ENCODE measurements at regions not wholly inside any gene's neighbourhood (a gene's known extent, or its start where the extent isn't known, plus 50 kb on each side); places are given as distances from the start of the nearest gene placed in this dataset.
"Not testable (repeated sequence)": the region's sequence is repeated elsewhere in the genome, so short reads cannot be mapped to it uniquely, and the experiment has no call there.

DNA sequence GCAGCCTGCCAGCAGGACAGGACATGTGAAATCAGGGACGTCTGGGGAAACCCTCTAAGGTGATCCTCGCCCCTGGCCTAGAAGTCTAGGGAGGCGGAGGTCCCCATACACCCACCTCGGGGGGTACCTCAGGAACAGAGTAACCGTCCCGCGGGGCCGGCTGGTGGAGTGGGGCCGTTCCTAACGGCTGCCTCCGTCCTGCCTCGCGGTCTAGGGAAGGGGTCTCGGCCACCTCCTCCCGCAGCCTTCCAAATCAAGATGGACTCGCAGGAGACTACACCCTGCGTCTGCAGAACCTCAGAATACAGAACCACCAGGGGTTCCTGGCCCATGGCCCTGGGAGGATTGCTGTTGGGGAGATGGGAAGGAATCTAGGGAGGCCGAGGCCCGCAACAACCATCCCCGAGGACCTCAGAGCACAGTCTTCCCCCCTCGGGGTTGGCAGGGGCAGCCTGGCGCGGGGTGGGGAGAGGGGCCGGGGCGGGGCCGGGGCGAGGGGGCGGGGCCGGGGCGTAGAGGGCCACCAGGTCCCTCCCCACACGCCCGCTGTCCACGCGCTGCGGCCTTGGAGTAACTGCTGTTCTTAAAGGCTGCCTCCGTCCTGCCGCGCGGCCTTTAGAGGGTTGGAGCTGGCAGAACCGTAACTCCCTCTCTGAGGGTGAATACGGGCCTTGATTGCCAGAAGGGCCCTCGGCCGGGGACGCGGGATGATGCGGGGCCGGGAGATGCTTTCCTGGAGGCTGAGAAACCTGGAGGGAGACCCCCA, 89.0 kb upstream of the MLN start:
- TF ChIP-seq, protein P1, sequence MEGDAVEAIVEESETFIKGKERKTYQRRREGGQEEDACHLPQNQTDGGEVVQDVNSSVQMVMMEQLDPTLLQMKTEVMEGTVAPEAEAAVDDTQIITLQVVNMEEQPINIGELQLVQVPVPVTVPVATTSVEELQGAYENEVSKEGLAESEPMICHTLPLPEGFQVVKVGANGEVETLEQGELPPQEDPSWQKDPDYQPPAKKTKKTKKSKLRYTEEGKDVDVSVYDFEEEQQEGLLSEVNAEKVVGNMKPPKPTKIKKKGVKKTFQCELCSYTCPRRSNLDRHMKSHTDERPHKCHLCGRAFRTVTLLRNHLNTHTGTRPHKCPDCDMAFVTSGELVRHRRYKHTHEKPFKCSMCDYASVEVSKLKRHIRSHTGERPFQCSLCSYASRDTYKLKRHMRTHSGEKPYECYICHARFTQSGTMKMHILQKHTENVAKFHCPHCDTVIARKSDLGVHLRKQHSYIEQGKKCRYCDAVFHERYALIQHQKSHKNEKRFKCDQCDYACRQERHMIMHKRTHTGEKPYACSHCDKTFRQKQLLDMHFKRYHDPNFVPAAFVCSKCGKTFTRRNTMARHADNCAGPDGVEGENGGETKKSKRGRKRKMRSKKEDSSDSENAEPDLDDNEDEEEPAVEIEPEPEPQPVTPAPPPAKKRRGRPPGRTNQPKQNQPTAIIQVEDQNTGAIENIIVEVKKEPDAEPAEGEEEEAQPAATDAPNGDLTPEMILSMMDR (IDR thresholded peaks at IDR 0.05; ENCODE audit: control insufficient read depth, extremely low read depth, insufficient read depth), result no peak
- no peak overlapping the region for H3K4me3 ChIP-seq (ENCODE audit: low read depth, low read length)
- DNase-seq (ENCODE audit: low read depth), result no peak

DNA sequence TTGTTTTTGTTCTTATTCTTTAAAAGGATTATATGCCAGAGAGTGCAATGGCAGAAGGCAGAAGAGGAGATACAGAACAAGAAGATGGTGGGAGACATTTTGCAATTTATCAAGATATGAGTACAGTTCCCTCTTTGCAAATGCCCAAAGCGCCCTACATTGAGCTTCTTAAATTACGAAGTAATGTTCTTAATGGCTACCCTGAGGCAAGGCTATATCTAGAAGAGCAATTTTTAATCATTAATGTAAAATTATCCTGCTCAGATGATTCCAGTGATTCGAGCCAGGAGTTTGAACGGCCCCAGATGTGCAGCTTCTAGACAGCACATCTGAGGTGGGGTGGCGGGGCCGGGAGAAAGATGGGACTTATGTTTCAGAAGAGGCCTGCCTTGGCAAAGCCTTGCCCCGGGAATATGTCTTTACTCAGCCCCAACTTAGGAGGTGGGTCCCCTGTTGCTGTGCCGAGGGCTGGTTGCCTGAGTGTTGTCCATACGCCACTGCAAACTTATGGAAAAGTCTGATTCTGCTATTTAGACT, 84.9 kb upstream of the MLN start:
- TF ChIP-seq, protein P1 (IDR thresholded peaks at IDR 0.05; ENCODE audit: control insufficient read depth, extremely low read depth, insufficient read depth), result no peak
- no peak overlapping the region for H3K4me3 ChIP-seq (ENCODE audit: low read depth, low read length)
- DNase-seq (ENCODE audit: low read depth), result no peak

DNA sequence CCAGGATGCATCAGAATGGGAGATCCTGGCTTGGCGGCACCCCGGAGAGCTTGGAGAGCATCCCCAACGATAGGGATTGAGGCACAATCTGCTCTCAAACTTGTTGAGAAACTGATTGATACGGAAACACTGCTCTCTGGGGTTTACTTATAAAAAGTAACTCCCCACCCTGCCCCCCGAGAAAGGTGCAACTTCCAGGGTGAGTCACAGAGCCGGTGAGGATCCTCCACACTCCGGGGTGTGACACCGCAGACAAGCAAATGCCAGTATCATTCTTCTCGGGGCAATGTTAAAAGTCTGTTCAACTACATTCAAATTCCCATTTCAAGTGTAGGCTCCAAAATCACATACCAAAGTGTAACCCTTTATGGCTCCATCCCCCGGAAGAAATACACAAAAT, 84.4 kb upstream of the MLN start:
- no peak for DNase-seq (ENCODE audit: low read depth)
- H3K4me3 ChIP-seq (ENCODE audit: low read depth, low read length), result no peak overlapping the region
- TF ChIP-seq, protein P1 (IDR thresholded peaks at IDR 0.05; ENCODE audit: control insufficient read depth, extremely low read depth, insufficient read depth), result no peak

DNA sequence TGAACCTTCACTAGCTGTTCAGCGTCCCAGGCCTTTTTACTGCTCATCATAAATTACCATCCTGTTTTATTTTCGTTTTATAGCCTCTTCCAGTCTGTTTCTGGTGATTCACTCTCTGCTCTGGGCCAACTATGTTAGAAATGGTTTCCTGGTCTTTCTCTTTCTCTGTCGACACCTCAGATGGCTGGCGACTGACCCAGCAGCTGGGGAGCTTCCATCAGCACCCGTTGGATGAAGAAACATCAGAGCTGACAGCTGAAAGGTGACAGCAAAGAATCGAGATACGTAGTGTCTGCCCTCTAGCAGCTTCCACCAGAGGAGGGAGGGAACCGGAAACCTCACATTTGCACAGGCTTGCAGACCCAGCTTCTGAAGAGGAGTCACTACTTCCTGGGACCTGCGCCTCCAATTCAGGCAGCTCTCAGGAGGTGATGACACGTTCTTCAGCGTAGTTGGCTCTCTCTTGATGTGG, 82.9 kb upstream of the MLN start:
- no peak overlapping the region for H3K4me3 ChIP-seq (ENCODE audit: low read depth, low read length)
- TF ChIP-seq, protein P1 (IDR thresholded peaks at IDR 0.05; ENCODE audit: control insufficient read depth, extremely low read depth, insufficient read depth), result no peak
- DNase-seq (ENCODE audit: low read depth), result no peak

DNA sequence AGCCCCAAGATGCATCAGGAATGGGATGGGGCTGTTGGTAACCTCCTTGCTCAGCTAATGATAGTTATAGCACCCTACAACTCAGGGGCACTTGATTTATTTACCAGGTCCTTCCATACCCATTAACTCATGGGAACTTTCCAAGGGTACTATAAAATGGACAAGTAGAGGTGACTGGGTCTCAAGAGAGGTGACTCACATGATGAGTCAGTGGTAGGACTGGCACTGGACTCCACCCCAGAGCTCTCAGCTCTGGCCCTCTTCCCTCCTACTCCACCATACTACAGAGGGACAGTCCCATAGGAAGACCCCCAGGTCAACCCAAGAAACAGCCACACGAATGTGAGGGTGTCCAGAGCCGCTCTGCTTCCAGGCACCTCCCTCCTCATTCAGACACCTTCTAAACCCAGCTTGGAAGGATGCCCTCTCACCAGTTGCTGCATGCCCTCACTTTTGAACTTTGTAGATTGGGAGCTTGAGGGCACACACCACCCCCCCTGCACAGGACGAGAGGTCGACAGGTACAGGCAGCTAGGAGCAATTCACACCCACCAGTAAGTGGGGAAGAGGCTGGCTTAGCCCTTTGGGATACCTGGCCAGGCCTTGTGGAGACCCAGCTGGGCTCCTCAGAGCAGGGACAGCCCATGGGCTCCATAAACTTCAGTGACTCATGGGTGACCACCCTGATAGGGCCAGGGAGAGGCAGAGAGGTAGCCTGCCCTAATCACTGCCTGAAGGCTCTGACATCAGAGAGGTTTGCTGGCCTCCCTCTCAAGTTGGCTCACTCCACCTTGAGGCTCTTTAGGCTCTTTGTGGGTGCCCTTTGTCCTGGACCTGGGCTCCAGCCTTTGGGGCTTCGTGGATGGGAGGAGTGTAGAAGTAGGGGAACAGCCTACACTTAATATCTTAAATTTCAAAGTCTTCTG, 81.6 kb upstream of the MLN start:
- no peak overlapping the region for H3K4me3 ChIP-seq (ENCODE audit: low read depth, low read length)
- TF ChIP-seq, protein P1 (IDR thresholded peaks at IDR 0.05; ENCODE audit: control insufficient read depth, extremely low read depth, insufficient read depth), result no peak
- no peak for DNase-seq (ENCODE audit: low read depth)

DNA sequence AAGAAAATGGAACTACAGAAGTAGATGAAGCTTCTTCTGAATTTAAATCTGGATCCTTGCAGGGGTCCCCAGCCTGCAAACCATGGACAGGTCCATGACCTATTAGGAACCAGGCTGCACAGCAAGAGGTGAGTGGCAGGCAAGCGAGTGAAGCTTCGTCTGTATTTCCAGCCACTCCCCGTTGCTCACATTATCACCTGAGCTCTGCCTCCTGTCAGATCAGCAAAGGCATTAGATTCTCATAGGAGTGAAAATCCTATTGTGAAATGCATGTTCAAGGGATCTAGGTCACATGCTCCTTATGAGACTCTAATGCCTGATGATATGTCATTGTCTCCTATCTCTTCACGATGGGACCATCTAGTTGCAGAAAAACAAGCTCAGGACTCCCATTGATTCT, 79.8 kb upstream of the MLN start:
- not testable (repeated sequence) for H3K4me3 ChIP-seq (ENCODE audit: low read depth, low read length); DNase-seq (ENCODE audit: low read depth)

DNA sequence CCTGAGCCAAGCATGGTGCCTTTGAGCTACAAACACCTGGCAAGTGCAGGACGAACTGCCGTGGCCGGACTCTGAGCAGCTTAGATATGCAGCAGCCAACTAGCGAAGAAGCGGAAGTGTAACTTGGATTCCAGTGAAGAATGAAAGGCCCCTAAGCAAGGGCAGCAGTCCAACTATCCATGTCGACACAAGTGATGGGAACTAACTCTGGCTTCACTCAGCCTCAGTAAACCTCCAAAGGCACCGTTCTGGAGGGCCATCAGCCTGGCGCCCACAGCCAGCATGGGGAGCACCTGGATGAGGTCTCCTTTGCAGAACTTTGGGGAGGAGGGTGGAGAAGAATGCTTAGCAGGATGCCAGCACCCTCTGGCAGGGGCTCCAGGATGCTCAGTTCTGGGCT, 78.4 kb upstream of the MLN start:
- H3K4me3 ChIP-seq (ENCODE audit: low read depth, low read length), result no peak overlapping the region
- DNase-seq (ENCODE audit: low read depth), result no peak
- TF ChIP-seq, protein P1 (IDR thresholded peaks at IDR 0.05; ENCODE audit: control insufficient read depth, extremely low read depth, insufficient read depth), result no peak

All from LNCaP clone FGC (cell line).